Osteoblast (primary cell): ENCODE measurements at regions not wholly inside any gene's neighbourhood (a gene's known extent, or its start where the extent isn't known, plus 50 kb on each side); places are given as distances from the start of the nearest gene placed in this dataset.

ENCODE experiments used
- DNase-seq: peaks from one replicate; pipeline ENCODE4 v3.0.0; 2011; ENCODE audit warnings: low spot score, mixed read lengths; ENCODE audit not compliant: insufficient read length; ENCODE audit errors: missing footprints
- H2AFZ ChIP-seq: 2 replicates; pipeline ENCODE4 v1.6.0; 2011; ENCODE audit warnings: mild to moderate bottlenecking, low read length
- H3K27ac ChIP-seq: 2 replicates; pipeline ENCODE4 v1.5.1; 2011; ENCODE audit warnings: mild to moderate bottlenecking, low read depth, low read length, moderate library complexity
- H3K27me3 ChIP-seq: 2 replicates; pipeline ENCODE4 v1.6.0; 2012; ENCODE audit warnings: mild to moderate bottlenecking, control low read depth, inconsistent platforms, low read length, moderate library complexity; ENCODE audit not compliant: insufficient read depth
- H3K36me3 ChIP-seq: 2 replicates; pipeline ENCODE4 v1.5.1; 2011; ENCODE audit warnings: mild to moderate bottlenecking, low read length, control low read depth, moderate library complexity; ENCODE audit not compliant: insufficient read depth
- H3K4me1 ChIP-seq: 2 replicates; pipeline ENCODE4 v1.5.1; 2011; ENCODE audit warnings: mild to moderate bottlenecking, low read length, control low read depth, moderate library complexity; ENCODE audit not compliant: insufficient read depth
- H3K4me2 ChIP-seq: 2 replicates; pipeline ENCODE4 v1.6.0; 2011; ENCODE audit warnings: mild to moderate bottlenecking, low read length; ENCODE audit not compliant: insufficient read depth
- H3K4me3 ChIP-seq: fragments of 200-600 bp; sonication (generic); 3 replicates; pipeline ENCODE4 v1.5.1; 2012; ENCODE audit warnings: mild to moderate bottlenecking, low read length, inconsistent platforms; ENCODE audit not compliant: insufficient read depth
- H3K79me2 ChIP-seq: 2 replicates; pipeline ENCODE4 v1.6.0; 2012; ENCODE audit warnings: mild to moderate bottlenecking, low read length, control low read depth, inconsistent platforms; ENCODE audit not compliant: insufficient read depth
- H3K9me3 ChIP-seq: 2 replicates; pipeline ENCODE4 v1.5.1; 2011; ENCODE audit warnings: low read depth, low read length, control low read depth
- H4K20me1 ChIP-seq: 2 replicates; pipeline ENCODE4 v1.6.0; 2012; ENCODE audit warnings: mild to moderate bottlenecking, low read length, control low read depth; ENCODE audit not compliant: insufficient read depth
- TF ChIP-seq, protein P1 (sequence below): IDR thresholded peaks from 2 replicates; pipeline ENCODE4 v1.5.1; 2011; ENCODE audit warnings: mild to moderate bottlenecking, low read depth, low read length, moderate library complexity; ENCODE audit errors: extremely low read depth

DNA sequence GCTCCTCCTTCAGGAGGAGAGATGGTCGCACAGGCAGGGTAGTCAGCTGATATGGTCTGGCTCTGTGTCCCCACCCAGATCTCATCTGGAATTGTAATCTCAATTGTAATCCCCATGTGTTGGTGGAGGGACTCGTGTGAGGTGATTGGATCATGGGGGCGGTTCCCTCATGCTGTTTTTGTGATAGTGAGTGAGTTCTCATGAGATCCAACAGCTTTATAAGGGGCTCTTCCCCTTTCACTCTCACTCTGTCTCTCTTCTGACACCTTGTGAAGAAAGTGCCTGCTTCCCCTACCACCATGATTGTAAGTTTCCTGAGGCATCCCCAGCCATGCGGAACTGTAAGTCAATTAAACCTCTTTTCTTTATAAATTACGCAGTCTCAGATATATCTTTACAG is 218.9 kb upstream of the TMTC1 start:
- TF ChIP-seq, protein P1, sequence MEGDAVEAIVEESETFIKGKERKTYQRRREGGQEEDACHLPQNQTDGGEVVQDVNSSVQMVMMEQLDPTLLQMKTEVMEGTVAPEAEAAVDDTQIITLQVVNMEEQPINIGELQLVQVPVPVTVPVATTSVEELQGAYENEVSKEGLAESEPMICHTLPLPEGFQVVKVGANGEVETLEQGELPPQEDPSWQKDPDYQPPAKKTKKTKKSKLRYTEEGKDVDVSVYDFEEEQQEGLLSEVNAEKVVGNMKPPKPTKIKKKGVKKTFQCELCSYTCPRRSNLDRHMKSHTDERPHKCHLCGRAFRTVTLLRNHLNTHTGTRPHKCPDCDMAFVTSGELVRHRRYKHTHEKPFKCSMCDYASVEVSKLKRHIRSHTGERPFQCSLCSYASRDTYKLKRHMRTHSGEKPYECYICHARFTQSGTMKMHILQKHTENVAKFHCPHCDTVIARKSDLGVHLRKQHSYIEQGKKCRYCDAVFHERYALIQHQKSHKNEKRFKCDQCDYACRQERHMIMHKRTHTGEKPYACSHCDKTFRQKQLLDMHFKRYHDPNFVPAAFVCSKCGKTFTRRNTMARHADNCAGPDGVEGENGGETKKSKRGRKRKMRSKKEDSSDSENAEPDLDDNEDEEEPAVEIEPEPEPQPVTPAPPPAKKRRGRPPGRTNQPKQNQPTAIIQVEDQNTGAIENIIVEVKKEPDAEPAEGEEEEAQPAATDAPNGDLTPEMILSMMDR = no peak
- Histone ChIP-seq H3K9me3 (no peaks in the 10 kb centered on the region), H3K4me3 (no peak overlapping the region), H3K27me3 (no peaks in the 10 kb centered on the region), H3K27ac (no peak overlapping the region), H4K20me1 (no peaks in the 10 kb centered on the region), H3K79me2 (no peaks in the 10 kb centered on the region), H2AFZ (no peak overlapping the region), H3K36me3 (no peaks in the 10 kb centered on the region), H3K4me2 (no peak overlapping the region), H3K4me1 (no peaks in the 10 kb centered on the region)
- no peak for DNase-seq

DNA sequence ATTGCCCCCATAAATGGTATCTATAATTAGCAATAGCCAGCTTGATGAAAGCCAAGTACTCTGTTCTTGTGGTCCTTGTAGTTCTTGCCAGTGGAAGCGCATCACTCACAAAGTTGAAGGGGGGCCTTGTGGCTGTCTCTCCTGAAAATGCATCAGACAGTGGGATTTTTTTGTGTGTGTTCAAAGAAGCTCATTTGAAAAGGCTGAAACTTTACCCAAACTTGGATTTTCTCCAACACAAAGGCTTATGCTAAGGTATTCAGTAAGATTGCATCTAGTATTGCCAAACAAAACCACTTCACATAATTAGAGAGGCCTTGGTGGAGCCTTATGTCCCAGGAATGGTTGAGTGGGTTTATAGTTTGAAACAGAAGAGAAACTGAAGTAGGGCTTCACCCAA is 216.7 kb upstream of the TMTC1 start:
- TF ChIP-seq, protein P1 = no peak
- H3K27me3 ChIP-seq = no peaks in the 10 kb centered on the region
- no peak overlapping the region for H2AFZ ChIP-seq
- H3K4me1 ChIP-seq = no peaks in the 10 kb centered on the region
- no peaks in the 10 kb centered on the region for H3K36me3 ChIP-seq
- H3K79me2 ChIP-seq = no peaks in the 10 kb centered on the region
- no peaks in the 10 kb centered on the region for H3K9me3 ChIP-seq
- no peaks in the 10 kb centered on the region for H4K20me1 ChIP-seq
- no peak for DNase-seq
- no peak overlapping the region for H3K4me3 ChIP-seq
- H3K4me2 ChIP-seq = no peak overlapping the region
- H3K27ac ChIP-seq = no peak overlapping the region

DNA sequence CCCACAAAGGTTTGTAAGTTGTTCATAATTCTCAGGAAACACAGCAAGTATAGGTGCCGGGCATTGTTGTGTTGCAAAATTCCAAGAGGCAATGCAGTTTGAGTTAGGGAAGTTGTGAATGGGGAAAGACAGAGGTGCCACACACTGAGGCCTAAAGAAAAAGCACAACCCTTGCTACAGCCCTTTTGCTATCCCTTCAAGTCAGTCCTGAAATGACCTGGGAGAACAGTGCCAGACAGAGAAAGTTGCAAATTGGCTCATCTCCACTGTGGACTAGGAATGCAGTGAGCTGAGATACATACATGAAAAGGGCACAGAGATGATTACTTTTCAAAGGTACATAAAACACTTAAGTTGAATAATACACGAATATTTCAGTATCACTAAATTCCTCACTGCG is 213.3 kb upstream of the TMTC1 start:
- Histone ChIP-seq H3K36me3 (no peaks in the 10 kb centered on the region), H3K4me3 (no peak overlapping the region), H3K27ac (no peak overlapping the region), H2AFZ (no peak overlapping the region), H3K79me2 (no peaks in the 10 kb centered on the region), H4K20me1 (no peaks in the 10 kb centered on the region), H3K9me3 (peaks cover 2% of the 10 kb centered on the region), H3K4me1 (no peaks in the 10 kb centered on the region), H3K27me3 (no peaks in the 10 kb centered on the region), H3K4me2 (no peak overlapping the region)
- TF ChIP-seq, protein P1 = no peak
- no peak for DNase-seq

DNA sequence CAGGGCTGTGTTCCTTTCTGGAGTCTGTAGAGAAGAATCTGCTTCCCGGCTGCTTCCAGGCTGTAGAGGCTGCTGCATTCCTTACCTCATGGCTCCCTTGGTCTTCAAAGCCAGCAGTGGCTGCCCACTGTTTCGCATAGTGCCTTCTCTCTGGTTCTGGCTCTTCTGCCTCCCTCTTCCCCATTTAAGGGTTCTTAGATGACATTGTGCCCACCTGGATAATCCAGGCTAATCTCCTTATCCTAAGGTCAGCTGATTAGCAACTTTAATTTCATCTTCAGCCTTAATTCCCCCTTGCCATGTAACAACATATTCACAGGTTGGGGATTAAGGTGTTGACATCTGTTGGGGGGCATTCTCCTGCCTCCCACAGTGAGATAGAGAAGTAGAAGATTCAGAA is 208.6 kb upstream of the TMTC1 start:
- no peak overlapping the region for H3K4me3 ChIP-seq
- no peaks in the 10 kb centered on the region for H3K36me3 ChIP-seq
- no peaks in the 10 kb centered on the region for H3K79me2 ChIP-seq
- peaks cover 2% of the 10 kb centered on the region for H3K9me3 ChIP-seq
- H2AFZ ChIP-seq = no peak overlapping the region
- DNase-seq = no peak
- no peak overlapping the region for H3K27ac ChIP-seq
- H3K27me3 ChIP-seq = no peaks in the 10 kb centered on the region
- H3K4me2 ChIP-seq = no peak overlapping the region
- H3K4me1 ChIP-seq = no peaks in the 10 kb centered on the region
- no peaks in the 10 kb centered on the region for H4K20me1 ChIP-seq
- TF ChIP-seq, protein P1 = no peak
